Smooth muscle cell of the brain vasculature (primary cell): ENCODE measurements at regions not wholly inside any gene's neighbourhood (a gene's known extent, or its start where the extent isn't known, plus 50 kb on each side); places are given as distances from the start of the nearest gene placed in this dataset.
"Not testable (repeated sequence)": the region's sequence is repeated elsewhere in the genome, so short reads cannot be mapped to it uniquely, and the experiment has no call there.

Experiments used
- DNase-seq: peaks from one replicate; pipeline ENCODE4 v3.0.0-alpha.2; 2012; ENCODE audit warnings: low read depth, low spot score

- DNase-seq = no peak
These were observed 193.9 kb downstream of the ANKRD7 start for GRCh38 chr7:118418433-118418832.

- DNase-seq = no peak
These were observed 196.4 kb downstream of the ANKRD7 start for GRCh38 chr7:118420888-118421287.

- DNase-seq = no peak
These were observed 204.6 kb downstream of the ANKRD7 start for GRCh38 chr7:118429141-118429540.

GRCh38 chr7:118436663-118437062 is 212.2 kb downstream of the ANKRD7 start:
- no peak for DNase-seq

GRCh38 chr7:118449030-118449429 is 224.5 kb downstream of the ANKRD7 start:
- DNase-seq = not testable (repeated sequence)

- no peak for DNase-seq
These were observed 225.5 kb downstream of the ANKRD7 start for GRCh38 chr7:118449797-118450567.

GRCh38 chr7:118452128-118452527 is 227.6 kb downstream of the ANKRD7 start:
- no peak for DNase-seq

- DNase-seq = no peak
These were observed 242.9 kb downstream of the ANKRD7 start for GRCh38 chr7:118467381-118467780.

GRCh38 chr7:118472581-118472980 is 248.1 kb downstream of the ANKRD7 start:
- no peak for DNase-seq

- DNase-seq = no peak
These were observed 248.8 kb downstream of the ANKRD7 start for GRCh38 chr7:118473271-118473670.

- no peak for DNase-seq
These were observed 251.5 kb downstream of the ANKRD7 start for GRCh38 chr7:118476036-118476435.

GRCh38 chr7:118477036-118477435 is 252.5 kb downstream of the ANKRD7 start:
- no peak for DNase-seq

GRCh38 chr7:118478236-118478635 is 253.7 kb downstream of the ANKRD7 start:
- DNase-seq = no peak

- no peak for DNase-seq
These were observed 254.4 kb downstream of the ANKRD7 start for GRCh38 chr7:118478931-118479330.

- no peak for DNase-seq
These were observed 268.0 kb downstream of the ANKRD7 start for GRCh38 chr7:118492466-118492865.

GRCh38 chr7:118496138-118496644 is 271.7 kb downstream of the ANKRD7 start:
- DNase-seq = no peak

- no peak for DNase-seq
These were observed 277.7 kb downstream of the ANKRD7 start for GRCh38 chr7:118502235-118502634.

- DNase-seq = no peak
These were observed 286.6 kb downstream of the ANKRD7 start for GRCh38 chr7:118511146-118511545.

GRCh38 chr7:118517275-118517674 is 292.8 kb downstream of the ANKRD7 start:
- no peak for DNase-seq

- DNase-seq = no peak
These were observed 300.5 kb downstream of the ANKRD7 start for GRCh38 chr7:118525020-118525419.

GRCh38 chr7:118531566-118531965 is 307.1 kb downstream of the ANKRD7 start:
- no peak for DNase-seq

- DNase-seq = no peak
These were observed 334.7 kb downstream of the ANKRD7 start for GRCh38 chr7:118559207-118559606.

GRCh38 chr7:118563311-118563710 is 338.8 kb downstream of the ANKRD7 start:
- no peak for DNase-seq

- no peak for DNase-seq
These were observed 348.1 kb downstream of the ANKRD7 start for GRCh38 chr7:118572604-118573003.
